ENCODE measurements at regions not wholly inside any gene's neighbourhood (a gene's known extent, or its start where the extent isn't known, plus 50 kb on each side); places are given as distances from the start of the nearest gene placed in this dataset.

- TF ChIP-seq CTCF (IDR thresholded peaks at IDR 0.05) (no peak), POLR2A (IDR thresholded peaks at IDR 0.05) (no peak)
Observed at GRCh38 chr7:108642126-108642525, 72.5 kb downstream of the DNAJB9 start.

All from thyroid gland (tissue), 4 donors.